Lung (tissue), 11 donors: ENCODE measurements at regions not wholly inside any gene's neighbourhood (a gene's known extent, or its start where the extent isn't known, plus 50 kb on each side); places are given as distances from the start of the nearest gene placed in this dataset.

Experiments used
- ATAC-seq: fragments of 200-7000 bp; cut with Tn5 transposase; one replicate; pipeline ENCODE4 v1.9.1; 2020; ENCODE audit warnings: moderate number of reproducible peaks; ENCODE audit not compliant: insufficient read depth, low FRiP score
- DNase-seq, 3 donors: peaks; one replicate each; pipeline ENCODE4 v3.0.0-alpha.2; 2013 to 2017
- H3K27ac ChIP-seq, 2 donors: one replicate each; pipeline ENCODE4 v1.5.1; 2013; ENCODE audit warnings: mild to moderate bottlenecking in 2 of 2, moderate library complexity in 2 of 2, control low read depth in 1 of 2, inconsistent platforms in 1 of 2, low read depth in 1 of 2, low read length in 1 of 2
- H3K27me3 ChIP-seq, 3 donors: one replicate each; pipeline ENCODE4 v1.5.1; 2013; ENCODE audit warnings: low read length in 2 of 3; ENCODE audit not compliant: control insufficient read depth in 3 of 3, insufficient read depth in 3 of 3
- H3K36me3 ChIP-seq, 4 donors: one replicate each; pipeline ENCODE4 v1.5.1; 2013; ENCODE audit warnings: low read length in 4 of 4, mild to moderate bottlenecking in 1 of 4, moderate library complexity in 1 of 4; ENCODE audit not compliant: control insufficient read depth in 4 of 4, insufficient read depth in 4 of 4
- H3K4me1 ChIP-seq, 5 donors: one replicate each; pipeline ENCODE4 v1.5.1; 2013; ENCODE audit warnings: low read length in 5 of 5, mild to moderate bottlenecking in 2 of 5, moderate library complexity in 1 of 5; ENCODE audit not compliant: control insufficient read depth in 5 of 5, insufficient read depth in 5 of 5
- H3K4me3 ChIP-seq: one replicate; pipeline ENCODE4 v1.5.1; 2013; ENCODE audit warnings: mild to moderate bottlenecking, control low read depth, moderate library complexity
- H3K9ac ChIP-seq, 2 donors: one replicate each; pipeline ENCODE4 v1.5.1; 2013; ENCODE audit warnings: low read length in 2 of 2, control low read depth in 1 of 2; ENCODE audit not compliant: insufficient read depth in 1 of 2
- H3K9me3 ChIP-seq, 4 donors: one replicate each; pipeline ENCODE4 v1.5.1; 2013; ENCODE audit warnings: low read length in 3 of 4, mild to moderate bottlenecking in 1 of 4, moderate library complexity in 1 of 4; ENCODE audit not compliant: control insufficient read depth in 4 of 4, insufficient read depth in 3 of 4
- CTCF ChIP-seq: IDR thresholded peaks from 2 replicates; pipeline ENCODE4 v1.5.1; 2012; ENCODE audit warnings: mild to moderate bottlenecking; ENCODE audit errors: control extremely low read depth, extremely low read depth
- WGBS, 2 donors: extraction: QIAGEN DNeasy Blood & Tissue Kit; methylation state at CpG; one replicate each; pipeline ENCODE4 v1.1.7; 2013; 5-methylcytosine and 5-hydroxymethylcytosine counted together
- donor health status: control.
- donor health status: control.
- donor health status: Bipolar disorder and iron deficiency.
- donor health status: healthy.
- donor health status: DM: yes; HTN: yes; CAD: no.

- Histone ChIP-seq H3K4me1 (no peaks in the 10 kb centered on the region), H3K9ac (no peak overlapping the region), H3K27me3 (no peaks in the 10 kb centered on the region), H3K4me3 (no peak overlapping the region), H3K9me3 (peaks cover 0 to 8% (median 0%) of the 10 kb centered on the region in 4 donors), H3K27ac (no peak overlapping the region), H3K36me3 (no peaks in the 10 kb centered on the region)
- no peak for DNase-seq
- no peak for TF ChIP-seq CTCF
- 80 to 83% methylated on average over 13 of the region's 13 CpGs for WGBS, 2 donors
- no peak for ATAC-seq
Measured at GRCh38 chr1:5244631-5245285, 590.3 kb downstream of the AJAP1 start.

DNA sequence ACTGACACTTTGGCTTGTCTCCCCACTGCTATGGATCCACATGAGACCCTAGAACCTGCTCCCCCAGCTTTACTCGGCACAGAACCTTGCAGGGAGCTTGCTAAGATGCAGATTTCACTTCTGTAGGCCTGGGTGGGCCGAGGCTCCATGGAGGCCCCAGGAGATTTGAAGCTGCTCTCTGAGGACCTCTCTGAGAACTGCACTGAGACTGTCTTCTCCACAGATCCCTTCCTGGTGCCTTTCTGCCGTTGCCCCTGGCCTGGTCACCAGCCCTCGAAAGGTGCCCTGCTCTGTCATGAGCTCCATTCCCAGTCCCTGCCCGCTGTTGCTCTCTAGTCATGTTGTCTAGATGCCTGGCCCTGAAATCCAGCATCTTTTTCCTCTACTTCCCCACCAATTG is 588.4 kb downstream of the AJAP1 start:
- no peak for TF ChIP-seq CTCF
- Histone ChIP-seq H3K4me3 (no peak overlapping the region), H3K9ac (no peak overlapping the region), H3K9me3 (peaks cover 0 to 10% (median 0%) of the 10 kb centered on the region in 4 donors), H3K27me3 (no peaks in the 10 kb centered on the region), H3K4me1 (no peaks in the 10 kb centered on the region), H3K27ac (no peak overlapping the region), H3K36me3 (no peaks in the 10 kb centered on the region)
- WGBS, 2 donors: 48 to 52% methylated on average over 5 of the region's 5 CpGs
- DNase-seq (no peak), ATAC-seq (no peak)

DNA sequence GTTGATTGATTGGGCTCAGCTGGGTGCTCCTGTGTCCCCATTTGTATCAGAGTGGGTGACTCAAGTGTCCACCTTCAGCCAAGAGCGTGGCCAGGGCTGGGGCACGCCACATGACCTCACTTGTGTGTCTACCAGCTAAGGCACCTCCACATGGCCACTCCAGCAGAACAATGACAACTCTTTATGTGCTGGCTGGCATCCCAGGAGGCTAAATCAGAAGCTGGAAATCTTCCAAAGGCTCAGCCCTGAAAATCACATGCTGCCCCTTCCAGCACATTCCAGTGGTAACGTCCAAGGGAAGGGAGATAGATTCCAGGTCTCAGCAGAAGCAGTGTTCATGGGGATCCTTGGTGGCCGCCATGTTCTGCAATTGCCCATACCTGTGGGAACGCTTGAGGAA is 585.5 kb downstream of the AJAP1 start:
- H3K9me3 ChIP-seq: peaks cover 0 to 8% (median 0%) of the 10 kb centered on the region in 4 donors
- H3K27ac ChIP-seq: no peak overlapping the region
- H3K4me3 ChIP-seq: no peak overlapping the region
- no peaks in the 10 kb centered on the region for H3K27me3 ChIP-seq
- no peak overlapping the region for H3K9ac ChIP-seq
- H3K36me3 ChIP-seq: no peaks in the 10 kb centered on the region
- 60 to 76% methylated on average over 5 of the region's 5 CpGs for WGBS, 2 donors
- no peaks in the 10 kb centered on the region for H3K4me1 ChIP-seq
- no peak for TF ChIP-seq CTCF
- DNase-seq: peak in 1 of 3 donors; percentile 13
- no peak for ATAC-seq
